Chondrocyte (in vitro differentiated cells): ENCODE measurements at regions not wholly inside any gene's neighbourhood (a gene's known extent, or its start where the extent isn't known, plus 50 kb on each side); places are given as distances from the start of the nearest gene placed in this dataset.

Experiments
- DNase-seq: peaks from one replicate; pipeline ENCODE4 v3.0.0; 2021; ENCODE audit warnings: mixed read lengths, low spot score
- H3K27ac Mint-ChIP-seq: one replicate; pipeline ENCODE4 v1.8.0; 2021; ENCODE audit warnings: mild to moderate bottlenecking, moderate library complexity, mixed read lengths; ENCODE audit not compliant: unreplicated experiment
- H3K27me3 Mint-ChIP-seq: 2 replicates; pipeline ENCODE4 v1.8.0; 2021; ENCODE audit warnings: low read depth, mixed read lengths
- H3K36me3 Mint-ChIP-seq: 2 replicates; pipeline ENCODE4 v1.8.0; 2021; ENCODE audit warnings: low read depth, mixed read lengths
- H3K4me1 Mint-ChIP-seq: 2 replicates; pipeline ENCODE4 v1.8.0; 2021; ENCODE audit warnings: low read depth, mild to moderate bottlenecking, mixed read lengths
- H3K4me3 Mint-ChIP-seq: one replicate; pipeline ENCODE4 v1.8.0; 2021; ENCODE audit warnings: mild to moderate bottlenecking, moderate library complexity, mixed read lengths; ENCODE audit not compliant: unreplicated experiment
- H3K9me3 Mint-ChIP-seq: 2 replicates; pipeline ENCODE4 v1.8.0; 2021; ENCODE audit warnings: low read depth, mixed read lengths
- CTCF ChIP-seq: fragments of 200-600 bp; sonication (generic); IDR thresholded peaks from 2 replicates; pipeline ENCODE4 v1.5.0; 2021; ENCODE audit warnings: antibody characterized with exemption, mild to moderate bottlenecking, moderate library complexity

GRCh38 chr2:58950795-58951462 is 709.8 kb upstream of the FANCL start:
- no peaks in the 10 kb centered on the region for H3K9me3 Mint-ChIP-seq
- H3K36me3 Mint-ChIP-seq, result no peaks in the 10 kb centered on the region
- no peak overlapping the region for H3K27ac Mint-ChIP-seq
- DNase-seq, result no peak
- no peaks in the 10 kb centered on the region for H3K4me1 Mint-ChIP-seq
- peaks cover 3% of the 10 kb centered on the region for H3K27me3 Mint-ChIP-seq
- H3K4me3 Mint-ChIP-seq, result no peak overlapping the region
- no peak for TF ChIP-seq CTCF

- Mint-ChIP-seq H3K36me3 (no peaks in the 10 kb centered on the region), H3K4me3 (no peak overlapping the region), H3K4me1 (peaks cover 9% of the 10 kb centered on the region), H3K27ac (peak overlapping the region; percentile 59), H3K27me3 (no peaks in the 10 kb centered on the region), H3K9me3 (peaks cover 10% of the 10 kb centered on the region)
- no peak for DNase-seq
- no peak for TF ChIP-seq CTCF
Observed at GRCh38 chr2:58939388-58939787, 698.3 kb upstream of the FANCL start.

- Mint-ChIP-seq H3K9me3 (peaks cover 8% of the 10 kb centered on the region), H3K36me3 (no peaks in the 10 kb centered on the region), H3K27me3 (no peaks in the 10 kb centered on the region), H3K27ac (peak overlapping the region; percentile 59), H3K4me1 (peaks cover 9% of the 10 kb centered on the region), H3K4me3 (no peak overlapping the region)
- TF ChIP-seq CTCF, result no peak
- DNase-seq, result no peak
Observed at GRCh38 chr2:58938988-58939387, 697.9 kb upstream of the FANCL start.

- TF ChIP-seq CTCF, result no peak
- Mint-ChIP-seq H3K4me1 (peaks cover 6% of the 10 kb centered on the region), H3K27me3 (no peaks in the 10 kb centered on the region), H3K4me3 (no peak overlapping the region), H3K9me3 (no peaks in the 10 kb centered on the region), H3K36me3 (no peaks in the 10 kb centered on the region), H3K27ac (no peak overlapping the region)
- DNase-seq, result no peak
Observed at GRCh38 chr2:58932801-58933200, 691.7 kb upstream of the FANCL start.

- Mint-ChIP-seq H3K27me3 (no peaks in the 10 kb centered on the region), H3K4me1 (peaks cover 6% of the 10 kb centered on the region), H3K9me3 (no peaks in the 10 kb centered on the region), H3K27ac (no peak overlapping the region), H3K36me3 (no peaks in the 10 kb centered on the region), H3K4me3 (no peak overlapping the region)
- no peak for TF ChIP-seq CTCF
- DNase-seq, result no peak
Observed at GRCh38 chr2:58930537-58930936, 689.4 kb upstream of the FANCL start.
